Umbilical cord (tissue), 1 donor: ENCODE measurements at regions not wholly inside any gene's neighbourhood (a gene's known extent, or its start where the extent isn't known, plus 50 kb on each side); places are given as distances from the start of the nearest gene placed in this dataset.

Source experiments
- DNase-seq: peaks from one replicate; pipeline ENCODE4 v3.0.0-alpha.2; 2015; ENCODE audit warnings: low spot score

DNA sequence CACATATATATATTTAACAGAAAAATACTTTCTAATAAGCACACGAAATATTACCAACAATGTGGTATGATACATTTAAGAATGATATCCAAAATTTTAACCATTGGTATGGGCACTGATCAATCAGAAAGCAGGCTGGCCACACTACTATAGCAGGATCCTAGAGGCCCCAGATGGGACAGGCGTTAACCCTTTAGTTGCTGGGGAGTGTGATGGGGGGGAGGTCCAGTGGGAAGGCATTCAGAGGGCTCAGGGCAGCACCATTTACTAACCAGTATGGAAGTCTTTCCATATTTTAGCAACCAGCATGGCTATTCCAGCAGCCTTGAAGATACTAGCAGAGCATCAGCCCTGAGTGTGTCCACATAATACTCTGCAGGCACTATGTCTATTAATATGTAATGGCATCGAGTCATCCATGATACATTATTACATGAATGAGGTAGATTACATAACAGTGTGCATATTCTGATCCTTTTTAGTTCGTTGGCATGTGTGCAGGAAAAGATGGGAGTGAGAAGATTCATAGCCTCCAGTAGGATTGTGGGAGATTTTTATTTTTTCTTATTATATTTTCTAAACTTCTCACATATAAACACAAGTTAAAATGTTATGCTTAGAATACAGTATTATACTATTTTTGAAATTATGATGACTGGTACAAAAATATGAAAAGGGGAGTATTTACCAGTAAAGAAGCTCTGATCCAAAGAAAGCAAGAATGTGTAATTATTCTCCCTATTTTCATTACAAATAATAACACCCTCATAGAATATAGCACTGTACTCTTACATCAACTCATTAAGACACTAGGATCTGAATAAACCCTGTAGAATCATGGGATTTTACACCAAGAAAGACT is 78.9 kb downstream of the FAM217A start:
- no peak for DNase-seq

- DNase-seq = no peak
These were observed 74.7 kb downstream of the FAM217A start for GRCh38 chr6:4004249-4004648.

- peak; percentile 94 for DNase-seq
These were observed 70.5 kb downstream of the FAM217A start for GRCh38 chr6:4008324-4009047.

- DNase-seq = no peak
These were observed 69.5 kb downstream of the FAM217A start for GRCh38 chr6:4009486-4009885.

- no peak for DNase-seq
These were observed 68.9 kb downstream of the FAM217A start for GRCh38 chr6:4010048-4010447.

DNA sequence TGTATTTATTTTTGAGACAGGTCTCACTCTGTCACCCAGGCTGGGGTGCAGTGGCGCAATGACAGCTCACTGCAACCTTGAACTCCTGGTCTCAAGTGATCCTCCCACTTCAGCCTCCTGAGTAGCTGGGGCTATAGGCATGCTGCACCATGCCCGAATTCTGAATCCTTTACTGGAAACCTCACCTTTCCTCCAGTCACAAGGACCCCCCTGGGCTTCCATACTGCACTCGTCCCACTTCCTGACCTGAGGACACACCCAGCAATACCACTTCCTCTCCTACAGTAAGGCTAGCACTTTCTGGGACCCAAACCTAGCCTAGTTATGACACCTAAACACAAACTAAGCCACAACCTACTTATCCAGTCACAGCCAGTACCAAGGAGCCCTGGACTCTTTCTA is 68.2 kb downstream of the FAM217A start:
- no peak for DNase-seq

- no peak for DNase-seq
These were observed 66.1 kb downstream of the FAM217A start for GRCh38 chr6:4012826-4013225.

DNA sequence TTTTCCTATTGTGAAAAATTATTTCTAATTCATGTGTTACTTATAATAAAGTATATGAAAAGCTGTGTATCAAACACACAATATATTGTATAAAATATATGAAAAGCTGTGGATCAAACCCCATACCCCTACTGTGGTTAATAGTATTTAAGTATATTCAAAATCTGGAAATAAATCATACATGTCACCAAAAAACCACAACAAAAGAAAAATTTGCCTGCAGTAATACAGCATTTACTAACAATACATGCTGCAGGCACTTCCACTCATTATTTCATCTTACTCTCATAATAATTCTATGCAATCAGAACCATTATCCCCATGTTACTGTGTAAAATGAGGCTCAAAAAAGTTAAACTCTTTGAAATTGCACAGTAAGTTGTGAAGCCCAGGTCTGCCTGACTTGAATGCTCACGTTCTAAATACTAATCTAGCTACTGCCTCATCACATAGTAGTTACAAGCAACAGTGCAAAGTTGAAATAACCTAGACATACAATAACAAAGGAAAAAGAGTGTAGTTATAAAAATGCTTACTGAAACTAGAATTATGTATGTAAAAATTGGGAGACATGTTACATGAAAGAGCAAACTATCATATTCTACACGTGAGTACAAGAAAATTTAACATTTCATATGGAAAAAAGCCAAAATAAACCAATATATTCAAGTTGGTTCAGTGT is 61.7 kb downstream of the FAM217A start:
- no peak for DNase-seq

DNA sequence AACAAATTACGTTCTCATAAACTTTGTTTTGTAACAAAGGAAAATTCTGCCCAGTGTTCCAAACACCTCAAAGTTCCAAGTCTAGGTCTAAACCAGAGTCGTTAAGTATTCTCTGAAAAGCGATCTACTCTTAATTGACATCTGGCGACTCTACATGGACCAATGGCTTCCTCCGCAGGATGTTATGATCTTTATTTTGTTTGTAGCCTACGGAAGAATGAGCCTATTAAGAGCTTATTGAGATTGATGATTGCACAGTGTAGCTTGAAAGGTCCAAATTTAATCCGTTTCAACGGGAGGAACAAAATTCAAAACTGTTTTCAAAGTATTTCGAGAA is 61.1 kb downstream of the FAM217A start:
- DNase-seq = no peak

- peak; percentile 99 for DNase-seq
These were observed 60.6 kb downstream of the FAM217A start for GRCh38 chr6:4018171-4018923.
